GM12878 (cell line): ENCODE measurements at regions not wholly inside any gene's neighbourhood (a gene's known extent, or its start where the extent isn't known, plus 50 kb on each side); places are given as distances from the start of the nearest gene placed in this dataset.

Experiments
- ATAC-seq: fragments of 200-7000 bp; cut with Tn5 transposase; 3 replicates; pipeline ENCODE4 v1.9.1; 2020; ENCODE audit warnings: mild to moderate bottlenecking, moderate library complexity
- BruUV-seq: library from RNA; stranded (reverse); fragments of 400-500 nt; replicated peaks from 2 replicates; lab custom pipeline; 2021; lab: Mats Ljungman, UMichigan
- CTCF ChIA-PET: fragments of 300-600 bp; sonication (Branson Sonifier 250); formaldehyde crosslinking; extraction: SDS; loops from one replicate; lab custom pipeline; 2021; ENCODE audit warnings: inconsistent platforms; lab: Yijun Ruan, JAX
- POLR2A ChIA-PET: fragments of 350-600 bp; formaldehyde crosslinking; extraction: SDS; loops from one replicate; lab custom pipeline; 2021; ENCODE audit warnings: inconsistent platforms; lab: Charles Lee
- RAD21 ChIA-PET: fragments of 300-600 bp; sonication (Branson Sonifier 250); formaldehyde crosslinking; loops from one replicate; lab custom pipeline; 2023; ENCODE audit warnings: antibody characterized with exemption; ENCODE audit not compliant: unreplicated experiment; lab: Charles Lee
- SMC1A ChIA-PET: fragments of 300-600 bp; sonication (Branson Sonifier 250); formaldehyde crosslinking; loops from one replicate; lab custom pipeline; 2023; ENCODE audit not compliant: unreplicated experiment, uncharacterized antibody; lab: Charles Lee
- DNase-seq: peaks from one replicate; pipeline ENCODE4 v3.0.0-alpha.2; 2011; ENCODE audit warnings: low read depth, low spot score
- FAIRE-seq: peaks from 3 replicates; lab custom pipeline; 2011; peaks lifted over from hg19 to GRCh38; lab: Jason Lieb, UNC
- H2AFZ ChIP-seq: 2 replicates; pipeline ENCODE4 v1.6.0; 2011; ENCODE audit warnings: low read depth, low read length, control low read depth; ENCODE audit not compliant: control insufficient read depth
- H3K27ac ChIP-seq: 2 replicates; pipeline ENCODE4 v1.5.1; 2011; ENCODE audit warnings: control low read depth; ENCODE audit not compliant: control insufficient read depth, insufficient read depth
- H3K27me3 ChIP-seq, 2 experiments: replicated peaks in 1 of 2; 2 replicates each; pipeline versions ENCODE4 v1.6.0 to v1.6.1; 2011; ENCODE audit warnings: low read length in 1 of 2; ENCODE audit not compliant: control insufficient read depth in 2 of 2, insufficient read depth in 2 of 2
- H3K36me3 ChIP-seq, 2 experiments: 2 replicates each; pipeline ENCODE4 v1.5.1; 2011; ENCODE audit warnings: low read length in 1 of 2; ENCODE audit not compliant: control insufficient read depth in 2 of 2, insufficient read depth in 2 of 2
- H3K4me1 ChIP-seq: 2 replicates; pipeline ENCODE4 v1.6.1; 2011; ENCODE audit warnings: mild to moderate bottlenecking, low read length, moderate library complexity, mixed read lengths; ENCODE audit not compliant: control insufficient read depth, insufficient read depth
- H3K4me2 ChIP-seq: 2 replicates; pipeline ENCODE4 v1.6.0; 2011; ENCODE audit warnings: control low read depth; ENCODE audit not compliant: control insufficient read depth, insufficient read depth
- H3K4me3 ChIP-seq: fragments of 200-600 bp; sonication (generic); 2 replicates; pipeline ENCODE4 v1.5.1; 2016
- H3K79me2 ChIP-seq: 2 replicates; pipeline ENCODE4 v1.6.0; 2011; ENCODE audit warnings: low read length; ENCODE audit not compliant: control insufficient read depth, insufficient read depth
- H3K9ac ChIP-seq: 2 replicates; pipeline ENCODE4 v1.8.0; 2011; ENCODE audit warnings: low read length, control low read depth, mixed read lengths; ENCODE audit not compliant: control insufficient read depth, insufficient read depth
- H3K9me3 ChIP-seq: replicated peaks from 3 replicates; pipeline ENCODE4 v1.5.1; 2011; ENCODE audit warnings: mild to moderate bottlenecking, low read length; ENCODE audit not compliant: control insufficient read depth, insufficient read depth
- H4K20me1 ChIP-seq: 2 replicates; pipeline ENCODE4 v1.6.0; 2011; ENCODE audit not compliant: control insufficient read depth, insufficient read depth
- ELK1 ChIP-seq: IDR thresholded peaks from 2 replicates; pipeline ENCODE4 v1.6.1; 2012; ENCODE audit warnings: low read depth, low read length, improper control_type of control experiment
- MXI1 ChIP-seq: fragments of 150-350 bp; IDR thresholded peaks from 2 replicates; pipeline ENCODE4 v1.6.1; 2011; ENCODE audit warnings: low read depth, mild to moderate bottlenecking, inconsistent platforms, low read length, improper control_type of control experiment
- NR2F1 ChIP-seq: fragments of 450-650 bp; conservative IDR thresholded peaks from 2 replicates; pipeline ENCODE4 v1.6.1; 2017; ENCODE audit warnings: mild to moderate bottlenecking
- WGBS: methylation state at CpG from one replicate; pipeline ENCODE4 v1.1.6; 2016; ENCODE audit warnings: low lambda C conversion rate; ENCODE audit not compliant: insufficient replicate concordance, insufficient coverage; ENCODE audit errors: missing lambda C conversion rate; 5-methylcytosine and 5-hydroxymethylcytosine counted together
- in situ Hi-C: fragments of 300-500 bp; cut with MboI; formaldehyde crosslinking; loops from 9 replicates; pipeline ENCODE4 v1.14.3; 2018; ENCODE audit warnings: mixed read lengths
- intact Hi-C: fragments of 100-400 bp; cut with micrococcal nuclease; formaldehyde crosslinking; loops from one replicate; pipeline ENCODE4 v1.14.2; 2022; ENCODE audit not compliant: unreplicated experiment

GRCh38 chr21:19065164-19065563, 661.6 kb upstream of the TMPRSS15 start:
- no peaks in the 10 kb centered on the region for H4K20me1 ChIP-seq
- ChIA-PET SMC1A (no interaction called here), POLR2A (no interaction called here)
- in situ Hi-C loops (no loop called here), intact Hi-C loops (no loop called here)
- WGBS = 12% methylated on average over 8 of the region's 8 CpGs
- H3K27me3 ChIP-seq = no peaks in the 10 kb centered on the region
- no peak overlapping the region for H2AFZ ChIP-seq
- H3K79me2 ChIP-seq = no peaks in the 10 kb centered on the region
- no peak overlapping the region for H3K4me2 ChIP-seq
- no peaks in the 10 kb centered on the region; the same call in 2 of the 3 replicates for H3K9me3 ChIP-seq
- DNase-seq = no peak
- no peak overlapping the region for H3K4me3 ChIP-seq
- H3K9ac ChIP-seq = no peak overlapping the region
- no peaks in the 10 kb centered on the region for H3K4me1 ChIP-seq
- no peak for TF ChIP-seq ELK1
- TF ChIP-seq, all 136 proteins: peak for 0
- Histone ChIP-seq H3K27ac (no peak overlapping the region), H3K36me3 (no peaks in the 10 kb centered on the region)
- BruUV-seq = no TSS peak
- ChIA-PET RAD21 (no interaction called here), CTCF (interaction anchor here (0.7 kb wide), 1 partner anchor 591 kb away, joined by 3 read pairs; no protein-coding TSS in a partner anchor)
- ATAC-seq = no peak
- FAIRE-seq = no peak

GRCh38 chr21:19076031-19076430, 672.4 kb upstream of the TMPRSS15 start:
- H3K36me3 ChIP-seq = no peaks in the 10 kb centered on the region
- ChIA-PET CTCF (no interaction called here), POLR2A (no interaction called here), SMC1A (no interaction called here), RAD21 (no interaction called here)
- H3K4me1 ChIP-seq = no peaks in the 10 kb centered on the region
- in situ Hi-C loops = no loop called here
- H3K27me3 ChIP-seq = no peaks in the 10 kb centered on the region
- WGBS = 7% methylated on average over 1 of the region's 1 CpG
- no peak for DNase-seq
- H3K9me3 ChIP-seq = no peaks in the 10 kb centered on the region
- FAIRE-seq = no peak
- H2AFZ ChIP-seq = no peak overlapping the region
- H3K4me3 ChIP-seq = no peak overlapping the region
- TF ChIP-seq NR2F1 (no peak), MXI1 (no peak)
- H3K4me2 ChIP-seq = no peak overlapping the region
- H3K27ac ChIP-seq = no peak overlapping the region
- no peaks in the 10 kb centered on the region for H4K20me1 ChIP-seq
- no peak overlapping the region for H3K9ac ChIP-seq
- intact Hi-C loops = no loop called here
- no TSS peak for BruUV-seq
- no peak for ATAC-seq
- no peaks in the 10 kb centered on the region for H3K79me2 ChIP-seq
